Stimulated activated memory B cell treated with anti-CD40 and anti-IgM and Interleukin-4, amounts not matched to agents 10 μg/mL and 1 μg/mL and 100 μg/mL, for 72 hours (primary cell): ENCODE measurements at regions not wholly inside any gene's neighbourhood (a gene's known extent, or its start where the extent isn't known, plus 50 kb on each side); places are given as distances from the start of the nearest gene placed in this dataset.

ENCODE experiments used
- ATAC-seq: fragments of 150-1000 bp; cut with Tn5 transposase; 2 replicates; pipeline ENCODE4 v1.10.0; 2021
- H3K27ac Mint-ChIP-seq: one replicate; pipeline ENCODE4 v1.8.0; 2022; ENCODE audit warnings: mild to moderate bottlenecking, mixed read lengths
- H3K27me3 Mint-ChIP-seq: one replicate; pipeline ENCODE4 v1.8.0; 2022; ENCODE audit warnings: mixed read lengths
- H3K36me3 Mint-ChIP-seq: one replicate; pipeline ENCODE4 v1.8.0; 2022; ENCODE audit warnings: mixed read lengths
- H3K4me1 Mint-ChIP-seq: one replicate; pipeline ENCODE4 v1.8.0; 2022; ENCODE audit warnings: mixed read lengths
- H3K4me3 Mint-ChIP-seq: one replicate; pipeline ENCODE4 v1.8.0; 2022; ENCODE audit warnings: mild to moderate bottlenecking, moderate library complexity, mixed read lengths
- H3K9me3 Mint-ChIP-seq: one replicate; pipeline ENCODE4 v1.8.0; 2022; ENCODE audit warnings: mixed read lengths

- ATAC-seq, result no peak
Observed at GRCh38 chr13:40503011-40503410, 163.4 kb downstream of the FOXO1 start.

GRCh38 chr13:40503966-40504591 lies 162.4 kb downstream of the FOXO1 start:
- H3K27ac Mint-ChIP-seq, result no peak overlapping the region
- H3K27me3 Mint-ChIP-seq, result no peaks in the 10 kb centered on the region
- no peaks in the 10 kb centered on the region for H3K9me3 Mint-ChIP-seq
- no peaks in the 10 kb centered on the region for H3K36me3 Mint-ChIP-seq
- no peak for ATAC-seq
- no peak overlapping the region for H3K4me3 Mint-ChIP-seq
- no peaks in the 10 kb centered on the region for H3K4me1 Mint-ChIP-seq

More at GRCh38 chr13:40503011-40503410, 163.4 kb downstream of the FOXO1 start:
- H3K4me1 Mint-ChIP-seq, result peaks cover 8% of the 10 kb centered on the region
- H3K36me3 Mint-ChIP-seq, result no peaks in the 10 kb centered on the region
- H3K27me3 Mint-ChIP-seq, result peaks cover 8% of the 10 kb centered on the region
- H3K27ac Mint-ChIP-seq, result no peak overlapping the region
- H3K4me3 Mint-ChIP-seq, result no peak overlapping the region
- no peaks in the 10 kb centered on the region for H3K9me3 Mint-ChIP-seq

- Mint-ChIP-seq H3K4me3 (no peak overlapping the region), H3K27me3 (no peaks in the 10 kb centered on the region), H3K9me3 (no peaks in the 10 kb centered on the region), H3K36me3 (no peaks in the 10 kb centered on the region), H3K27ac (no peak overlapping the region), H3K4me1 (no peaks in the 10 kb centered on the region)
- ATAC-seq, result no peak
Observed at GRCh38 chr13:40504641-40505040, 161.8 kb downstream of the FOXO1 start.

DNA sequence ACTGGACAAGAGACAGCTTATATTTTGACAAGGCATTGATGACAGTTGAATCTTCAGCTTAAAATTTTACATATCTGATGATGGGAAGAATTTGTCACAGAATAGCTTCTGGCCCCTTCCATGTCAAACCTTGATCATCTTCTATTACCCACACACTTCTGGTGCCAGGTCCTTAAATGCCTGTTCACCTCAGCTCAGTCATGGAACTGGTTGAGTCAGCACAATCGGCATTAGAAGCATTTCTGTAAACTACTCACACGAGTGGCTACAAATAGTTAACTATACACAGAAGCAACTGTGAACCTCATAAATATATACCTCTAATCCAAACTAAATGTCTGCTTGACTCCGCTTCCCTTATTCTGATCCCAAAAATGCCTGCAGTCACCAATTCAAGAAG lies 161.2 kb downstream of the FOXO1 start:
- no peak overlapping the region for H3K27ac Mint-ChIP-seq
- H3K9me3 Mint-ChIP-seq, result no peaks in the 10 kb centered on the region
- no peak for ATAC-seq
- no peaks in the 10 kb centered on the region for H3K27me3 Mint-ChIP-seq
- H3K4me1 Mint-ChIP-seq, result no peaks in the 10 kb centered on the region
- H3K36me3 Mint-ChIP-seq, result no peaks in the 10 kb centered on the region
- H3K4me3 Mint-ChIP-seq, result no peak overlapping the region
